PC-3 (cell line): ENCODE measurements at regions not wholly inside any gene's neighbourhood (a gene's known extent, or its start where the extent isn't known, plus 50 kb on each side); places are given as distances from the start of the nearest gene placed in this dataset.

Source experiments
- ATAC-seq: fragments of 200-7000 bp; cut with Tn5 transposase; 2 replicates; pipeline ENCODE4 v1.9.1; 2020; ENCODE audit warnings: mild to moderate bottlenecking, moderate library complexity
- BruUV-seq: library from RNA; stranded (reverse); fragments of 400-500 nt; replicated peaks from 2 replicates; lab custom pipeline; 2021; lab: Mats Ljungman, UMichigan
- CTCF ChIA-PET: fragments of 300-600 bp; sonication (Branson Sonifier 250); formaldehyde crosslinking; loops from one replicate; lab custom pipeline; 2022; ENCODE audit warnings: antibody characterized with exemption; lab: Charles Lee
- POLR2A ChIA-PET: fragments of 300-600 bp; sonication (Branson Sonifier 250); formaldehyde crosslinking; loops from one replicate; lab custom pipeline; 2022; ENCODE audit warnings: antibody characterized with exemption; ENCODE audit not compliant: unreplicated experiment; lab: Charles Lee
- DNase-seq: peaks from one replicate; pipeline ENCODE4 v3.0.0-alpha.2; 2015
- H2AFZ ChIP-seq: fragments of 300-600 bp; sonication (generic); 2 replicates; pipeline ENCODE4 v1.6.0; 2016; ENCODE audit warnings: antibody characterized with exemption, low read length
- H3F3A ChIP-seq: fragments of 300-600 bp; sonication (generic); one replicate; pipeline ENCODE4 v1.6.0; 2017; ENCODE audit warnings: antibody characterized with exemption, low read length, control low read depth, mild to moderate bottlenecking; ENCODE audit not compliant: unreplicated experiment
- H3K27ac ChIP-seq: fragments of 300-600 bp; sonication (generic); 2 replicates; pipeline ENCODE4 v1.5.1; 2016; ENCODE audit warnings: mild to moderate bottlenecking, low read length
- H3K27me3 ChIP-seq: fragments of 300-600 bp; sonication (generic); 2 replicates; pipeline ENCODE4 v1.6.1; 2016; ENCODE audit warnings: low read length, mixed read lengths
- H3K36me3 ChIP-seq: fragments of 300-600 bp; sonication (generic); 2 replicates; pipeline ENCODE4 v1.6.1; 2016; ENCODE audit warnings: low read depth, mixed run types, low read length, mixed read lengths
- H3K4me1 ChIP-seq: fragments of 300-600 bp; sonication (generic); 2 replicates; pipeline ENCODE4 v1.5.1; 2016; ENCODE audit warnings: low read length; ENCODE audit not compliant: insufficient read depth
- H3K4me2 ChIP-seq: fragments of 300-600 bp; sonication (generic); 2 replicates; pipeline ENCODE4 v1.6.0; 2016; ENCODE audit warnings: low read length
- H3K4me3 ChIP-seq: fragments of 300-600 bp; sonication (generic); 2 replicates; pipeline ENCODE4 v1.5.1; 2016; ENCODE audit warnings: mild to moderate bottlenecking, low read length, mixed read lengths
- H3K79me2 ChIP-seq: fragments of 300-600 bp; sonication (generic); 2 replicates; pipeline ENCODE4 v1.6.1; 2017; ENCODE audit warnings: low read length, mixed read lengths
- H3K9ac ChIP-seq: fragments of 300-600 bp; sonication (generic); 2 replicates; pipeline ENCODE4 v1.6.0; 2016; ENCODE audit warnings: mild to moderate bottlenecking, low read length
- H3K9me2 ChIP-seq: fragments of 300-600 bp; sonication (generic); replicated peaks from 2 replicates; pipeline ENCODE4 v1.6.1; 2016; ENCODE audit warnings: mixed run types, low read length, mixed read lengths
- H3K9me3 ChIP-seq: fragments of 300-600 bp; sonication (generic); 2 replicates; pipeline ENCODE4 v1.6.1; 2016; ENCODE audit warnings: low read length, mixed read lengths
- H4K20me1 ChIP-seq: fragments of 300-600 bp; sonication (generic); 2 replicates; pipeline ENCODE4 v1.6.1; 2016; ENCODE audit warnings: low read length, mixed read lengths
- CTCF ChIP-seq: fragments of 300-600 bp; sonication (generic); conservative IDR thresholded peaks from 2 replicates; pipeline ENCODE4 v1.5.1; 2017; ENCODE audit warnings: antibody characterized with exemption, low read depth, mild to moderate bottlenecking, low read length
- EZH2 ChIP-seq: fragments of 300-600 bp; sonication (generic); IDR thresholded peaks from one replicate; pipeline ENCODE4 v1.6.1; 2017; ENCODE audit warnings: antibody characterized with exemption, mild to moderate bottlenecking, low read length; ENCODE audit not compliant: unreplicated experiment
- EZH2phosphoT487 ChIP-seq: fragments of 300-600 bp; sonication (generic); IDR thresholded peaks from 2 replicates; pipeline ENCODE4 v1.6.1; 2018; ENCODE audit warnings: mild to moderate bottlenecking, antibody characterized with exemption, low read length, borderline replicate concordance
- intact Hi-C: fragments of 100-400 bp; cut with micrococcal nuclease; formaldehyde crosslinking; loops from 2 replicates; pipeline ENCODE4 v1.9.0; 2023

DNA sequence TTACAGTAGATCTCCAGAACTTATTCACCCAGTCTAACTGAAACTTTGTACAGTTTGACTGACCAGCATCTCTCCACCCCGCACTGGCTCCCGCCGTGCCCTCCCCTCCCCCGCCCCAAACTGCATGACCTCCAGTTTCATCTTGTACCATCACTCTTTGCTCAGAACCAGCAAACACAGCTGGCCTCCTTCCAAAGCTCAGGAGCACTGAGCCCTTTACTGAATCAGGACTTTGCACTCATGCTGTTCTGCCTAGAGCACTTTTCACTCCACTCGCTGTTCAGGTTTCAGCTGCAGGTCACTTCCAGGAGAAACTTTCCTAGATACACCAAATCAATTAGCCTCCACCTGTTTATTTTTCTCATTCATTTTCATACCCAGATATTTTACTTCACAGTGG, 455.3 kb upstream of the PDE3A start:
- DNase-seq: no peak
- CTCF ChIA-PET: no interaction called here
- Histone ChIP-seq H4K20me1 (no peaks in the 10 kb centered on the region), H3K4me3 (no peak overlapping the region), H3K9me2 (no peaks in the 10 kb centered on the region), H3K4me2 (no peak overlapping the region), H3F3A (no peaks in the 10 kb centered on the region), H3K79me2 (no peaks in the 10 kb centered on the region), H3K4me1 (no peaks in the 10 kb centered on the region), H3K9ac (no peak overlapping the region), H3K9me3 (no peaks in the 10 kb centered on the region), H3K36me3 (no peaks in the 10 kb centered on the region), H3K27ac (no peak overlapping the region), H2AFZ (no peak overlapping the region), H3K27me3 (0 out of 2 replicates have a peak, but pooled peaks cover 7% of the 10 kb centered on the region)
- no TSS peak for BruUV-seq
- ATAC-seq: no peak
- POLR2A ChIA-PET: no interaction called here
- intact Hi-C loops: no loop called here
- no peak for TF ChIP-seq CTCF
- no peak for TF ChIP-seq EZH2phosphoT487
- no peak for TF ChIP-seq EZH2

GRCh38 chr12:19915392-19916195, 452.7 kb upstream of the PDE3A start:
- Histone ChIP-seq H3K9me3 (no peaks in the 10 kb centered on the region), H3K27ac (no peak overlapping the region), H2AFZ (no peak overlapping the region), H3K79me2 (no peaks in the 10 kb centered on the region), H3K27me3 (0 out of 2 replicates have a peak, but pooled peaks cover 7% of the 10 kb centered on the region), H3K36me3 (no peaks in the 10 kb centered on the region), H3K4me2 (no peak overlapping the region), H3K4me3 (no peak overlapping the region), H3K4me1 (no peaks in the 10 kb centered on the region), H3F3A (no peaks in the 10 kb centered on the region), H3K9me2 (no peaks in the 10 kb centered on the region), H4K20me1 (no peaks in the 10 kb centered on the region), H3K9ac (no peak overlapping the region)
- ATAC-seq (no peak; the same call in 1 of the 2 replicates), DNase-seq (peak; percentile 36)
- intact Hi-C loops: no loop called here
- ChIA-PET CTCF (interaction anchor here (0.6 kb wide), 1 partner anchor 1765 kb away, joined by 5 read pairs; no protein-coding TSS in a partner anchor), POLR2A (no interaction called here)
- BruUV-seq: no TSS peak
- TF ChIP-seq EZH2phosphoT487 (no peak), CTCF (peak; percentile 68)

GRCh38 chr12:19916196-19916753, 452.1 kb upstream of the PDE3A start:
- CTCF ChIA-PET: no interaction called here
- H3K27ac ChIP-seq: no peak overlapping the region

More at GRCh38 chr12:19916196-19916753, 452.1 kb upstream of the PDE3A start:
- DNase-seq (no peak), ATAC-seq (no peak)
- no peak overlapping the region for H3K4me3 ChIP-seq
- no peaks in the 10 kb centered on the region for H3K9me3 ChIP-seq
- no peaks in the 10 kb centered on the region for H3K79me2 ChIP-seq
- POLR2A ChIA-PET: no interaction called here
- no peaks in the 10 kb centered on the region for H4K20me1 ChIP-seq
- TF ChIP-seq EZH2: no peak
- H3F3A ChIP-seq: no peaks in the 10 kb centered on the region
- no peaks in the 10 kb centered on the region for H3K36me3 ChIP-seq
- intact Hi-C loops: no loop called here
- 0 out of 2 replicates have a peak, but pooled peaks cover 7% of the 10 kb centered on the region for H3K27me3 ChIP-seq
- no peak overlapping the region for H3K4me2 ChIP-seq
- H3K4me1 ChIP-seq: no peaks in the 10 kb centered on the region
- H2AFZ ChIP-seq: no peak overlapping the region
- no peaks in the 10 kb centered on the region for H3K9me2 ChIP-seq
- H3K9ac ChIP-seq: no peak overlapping the region
- no TSS peak for BruUV-seq
